Lung (tissue), 11 donors: ENCODE measurements at regions not wholly inside any gene's neighbourhood (a gene's known extent, or its start where the extent isn't known, plus 50 kb on each side); places are given as distances from the start of the nearest gene placed in this dataset.

Experiments used
- ATAC-seq: fragments of 200-7000 bp; cut with Tn5 transposase; one replicate; pipeline ENCODE4 v1.9.1; 2020; ENCODE audit warnings: moderate number of reproducible peaks; ENCODE audit not compliant: insufficient read depth, low FRiP score
- DNase-seq, 3 donors: peaks; one replicate each; pipeline ENCODE4 v3.0.0-alpha.2; 2013 to 2017
- H3K27ac ChIP-seq, 2 donors: one replicate each; pipeline ENCODE4 v1.5.1; 2013; ENCODE audit warnings: mild to moderate bottlenecking in 2 of 2, moderate library complexity in 2 of 2, control low read depth in 1 of 2, inconsistent platforms in 1 of 2, low read depth in 1 of 2, low read length in 1 of 2
- H3K27me3 ChIP-seq, 3 donors: one replicate each; pipeline ENCODE4 v1.5.1; 2013; ENCODE audit warnings: low read length in 2 of 3; ENCODE audit not compliant: control insufficient read depth in 3 of 3, insufficient read depth in 3 of 3
- H3K36me3 ChIP-seq, 4 donors: one replicate each; pipeline ENCODE4 v1.5.1; 2013; ENCODE audit warnings: low read length in 4 of 4, mild to moderate bottlenecking in 1 of 4, moderate library complexity in 1 of 4; ENCODE audit not compliant: control insufficient read depth in 4 of 4, insufficient read depth in 4 of 4
- H3K4me1 ChIP-seq, 5 donors: one replicate each; pipeline ENCODE4 v1.5.1; 2013; ENCODE audit warnings: low read length in 5 of 5, mild to moderate bottlenecking in 2 of 5, moderate library complexity in 1 of 5; ENCODE audit not compliant: control insufficient read depth in 5 of 5, insufficient read depth in 5 of 5
- H3K4me3 ChIP-seq: one replicate; pipeline ENCODE4 v1.5.1; 2013; ENCODE audit warnings: mild to moderate bottlenecking, control low read depth, moderate library complexity
- H3K9ac ChIP-seq, 2 donors: one replicate each; pipeline ENCODE4 v1.5.1; 2013; ENCODE audit warnings: low read length in 2 of 2, control low read depth in 1 of 2; ENCODE audit not compliant: insufficient read depth in 1 of 2
- H3K9me3 ChIP-seq, 4 donors: one replicate each; pipeline ENCODE4 v1.5.1; 2013; ENCODE audit warnings: low read length in 3 of 4, mild to moderate bottlenecking in 1 of 4, moderate library complexity in 1 of 4; ENCODE audit not compliant: control insufficient read depth in 4 of 4, insufficient read depth in 3 of 4
- WGBS, 2 donors: extraction: QIAGEN DNeasy Blood & Tissue Kit; methylation state at CpG; one replicate each; pipeline ENCODE4 v1.1.7; 2013; 5-methylcytosine and 5-hydroxymethylcytosine counted together
- TF ChIP-seq, protein P1 (sequence below): IDR thresholded peaks from 2 replicates; pipeline ENCODE4 v1.5.1; 2012; ENCODE audit warnings: mild to moderate bottlenecking; ENCODE audit errors: control extremely low read depth, extremely low read depth
- donor health status: control.
- donor health status: control.
- donor health status: Bipolar disorder and iron deficiency.
- donor health status: healthy.
- donor health status: DM: yes; HTN: yes; CAD: no.

DNA sequence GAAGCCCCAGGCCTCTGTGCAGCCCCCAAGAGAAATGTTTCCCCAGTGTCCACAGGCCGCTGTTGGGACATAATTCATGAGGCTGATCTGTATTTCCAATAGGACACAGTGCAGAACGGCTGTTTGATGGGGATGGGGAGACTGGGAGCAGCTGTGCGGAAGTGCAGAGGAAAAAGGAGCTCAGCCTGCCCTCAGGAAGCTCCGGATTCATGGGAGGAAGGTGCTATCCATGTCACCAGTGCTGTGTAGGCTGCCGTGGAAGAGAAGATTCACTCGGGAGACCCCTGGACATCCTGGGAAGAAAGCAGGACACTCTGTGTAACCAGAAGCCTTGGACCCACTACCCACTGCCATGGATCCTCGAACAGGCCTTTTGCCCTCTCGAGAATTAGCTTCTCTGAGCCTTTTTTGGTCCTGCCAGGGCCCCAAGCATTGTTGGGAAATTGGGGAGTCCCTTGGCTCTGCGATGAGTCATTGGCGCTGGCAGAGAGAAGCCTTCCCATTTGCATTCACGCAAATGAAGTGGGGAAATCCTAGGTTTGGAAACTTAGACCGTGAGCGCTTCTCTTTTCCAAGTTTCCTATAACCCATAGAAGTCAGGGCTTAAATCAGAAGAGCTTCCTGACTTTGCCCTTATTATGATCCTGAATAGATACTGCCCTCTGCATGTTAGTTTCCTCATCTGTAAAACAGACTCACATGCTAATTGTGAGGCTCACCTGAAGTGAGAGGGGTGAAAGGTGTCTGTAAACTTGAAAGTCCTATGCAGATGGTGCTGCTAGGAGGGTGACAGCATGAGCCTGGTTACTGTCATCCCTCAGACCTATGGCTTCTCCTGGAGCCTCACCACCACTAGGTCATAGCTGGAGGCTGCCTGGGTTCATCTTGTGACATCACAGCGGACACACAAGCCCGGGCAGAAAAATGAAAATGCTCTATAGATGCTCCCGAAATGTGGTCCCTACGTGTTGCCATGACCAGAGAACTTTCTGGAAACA lies 229.2 kb upstream of the B3GAT1 start:
- 81 to 83% methylated on average over 17 of the region's 17 CpGs for WGBS, 2 donors
- DNase-seq (no peak), ATAC-seq (no peak)
- Histone ChIP-seq H3K4me3 (no peak overlapping the region), H3K27me3 (no peaks in the 10 kb centered on the region), H3K4me1 (peaks cover 0 to 5% (median 0%) of the 10 kb centered on the region in 5 donors), H3K9ac (no peak overlapping the region), H3K9me3 (no peaks in the 10 kb centered on the region), H3K36me3 (no peaks in the 10 kb centered on the region), H3K27ac (no peak overlapping the region)
- TF ChIP-seq, protein P1, sequence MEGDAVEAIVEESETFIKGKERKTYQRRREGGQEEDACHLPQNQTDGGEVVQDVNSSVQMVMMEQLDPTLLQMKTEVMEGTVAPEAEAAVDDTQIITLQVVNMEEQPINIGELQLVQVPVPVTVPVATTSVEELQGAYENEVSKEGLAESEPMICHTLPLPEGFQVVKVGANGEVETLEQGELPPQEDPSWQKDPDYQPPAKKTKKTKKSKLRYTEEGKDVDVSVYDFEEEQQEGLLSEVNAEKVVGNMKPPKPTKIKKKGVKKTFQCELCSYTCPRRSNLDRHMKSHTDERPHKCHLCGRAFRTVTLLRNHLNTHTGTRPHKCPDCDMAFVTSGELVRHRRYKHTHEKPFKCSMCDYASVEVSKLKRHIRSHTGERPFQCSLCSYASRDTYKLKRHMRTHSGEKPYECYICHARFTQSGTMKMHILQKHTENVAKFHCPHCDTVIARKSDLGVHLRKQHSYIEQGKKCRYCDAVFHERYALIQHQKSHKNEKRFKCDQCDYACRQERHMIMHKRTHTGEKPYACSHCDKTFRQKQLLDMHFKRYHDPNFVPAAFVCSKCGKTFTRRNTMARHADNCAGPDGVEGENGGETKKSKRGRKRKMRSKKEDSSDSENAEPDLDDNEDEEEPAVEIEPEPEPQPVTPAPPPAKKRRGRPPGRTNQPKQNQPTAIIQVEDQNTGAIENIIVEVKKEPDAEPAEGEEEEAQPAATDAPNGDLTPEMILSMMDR = no peak

DNA sequence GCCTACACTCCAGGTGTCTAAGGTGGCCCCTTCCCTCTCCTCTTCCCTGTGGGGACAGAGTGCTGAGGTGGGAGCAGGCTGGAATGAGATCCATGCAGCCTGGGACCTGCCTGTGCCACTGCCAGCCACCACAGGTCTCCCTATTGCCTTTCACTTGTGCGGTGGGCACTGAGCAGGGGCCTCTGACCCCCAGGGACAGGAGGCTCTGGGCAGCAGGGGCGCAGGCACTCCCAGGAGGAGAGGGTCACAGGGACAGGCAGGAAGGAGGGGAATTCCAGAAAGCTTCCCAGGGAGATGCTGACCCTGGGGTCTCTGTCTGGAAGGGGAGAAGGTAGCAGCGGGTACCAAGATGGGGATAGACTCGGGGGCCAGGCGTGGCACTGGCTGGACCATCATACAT lies 228.5 kb upstream of the B3GAT1 start:
- DNase-seq (no peak), ATAC-seq (no peak)
- no peaks in the 10 kb centered on the region for H3K36me3 ChIP-seq
- peaks cover 0 to 5% (median 0%) of the 10 kb centered on the region in 5 donors for H3K4me1 ChIP-seq
- H3K27me3 ChIP-seq = no peaks in the 10 kb centered on the region
- WGBS, 2 donors = 87 to 94% methylated on average over 4 to 5 of the region's 5 CpGs
- TF ChIP-seq, protein P1 = no peak
- no peak overlapping the region for H3K9ac ChIP-seq
- no peak overlapping the region for H3K4me3 ChIP-seq
- H3K27ac ChIP-seq = no peak overlapping the region
- no peaks in the 10 kb centered on the region for H3K9me3 ChIP-seq

DNA sequence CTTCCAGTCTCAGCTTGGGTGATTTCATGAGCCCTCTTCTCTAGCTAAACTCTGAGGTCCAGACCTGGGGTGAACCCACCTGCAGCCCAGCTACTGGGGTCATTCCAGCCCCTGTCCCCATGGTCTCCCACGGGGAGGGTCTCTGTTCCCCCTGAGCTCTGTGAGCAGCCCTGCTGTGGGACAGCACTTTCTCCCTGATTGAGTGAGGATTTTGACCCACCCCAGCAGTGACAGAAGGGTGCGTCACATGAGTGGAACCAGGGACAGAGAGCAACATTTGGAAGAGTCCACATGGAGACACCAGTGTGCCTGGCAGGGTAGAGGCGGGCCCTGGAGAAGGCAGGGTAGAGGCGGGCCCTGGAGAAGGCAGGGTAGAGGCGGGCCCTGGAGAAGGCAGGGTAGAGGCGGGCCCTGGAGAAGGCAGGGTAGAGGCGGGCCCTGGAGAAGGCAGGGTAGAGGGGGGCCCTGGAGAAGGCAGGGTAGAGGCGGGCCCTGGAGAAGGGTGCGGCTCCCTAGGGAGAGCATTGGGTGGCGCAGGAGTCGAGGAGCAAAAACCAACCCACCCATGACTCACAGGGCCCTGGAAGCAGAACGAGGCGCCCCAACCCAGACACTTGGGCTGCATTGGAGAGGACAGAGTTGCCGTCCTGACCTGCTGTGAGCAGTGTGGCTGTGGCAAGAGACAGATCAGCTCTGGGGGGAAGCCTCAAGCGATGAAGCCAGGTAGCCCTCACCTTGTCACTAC lies 227.7 kb upstream of the B3GAT1 start:
- Histone ChIP-seq H3K9me3 (no peaks in the 10 kb centered on the region), H3K9ac (no peak overlapping the region), H3K27ac (no peak overlapping the region), H3K27me3 (no peaks in the 10 kb centered on the region), H3K36me3 (no peaks in the 10 kb centered on the region), H3K4me3 (no peak overlapping the region), H3K4me1 (peaks cover 0 to 5% (median 0%) of the 10 kb centered on the region in 5 donors)
- ATAC-seq (no peak), DNase-seq (no peak)
- WGBS, 2 donors = 53 to 88% methylated on average over 13 to 15 of the region's 15 CpGs
- TF ChIP-seq, protein P1 = no peak
